K562 (cell line): ENCODE measurements at regions not wholly inside any gene's neighbourhood (a gene's known extent, or its start where the extent isn't known, plus 50 kb on each side); places are given as distances from the start of the nearest gene placed in this dataset.

ENCODE experiments used
- ARNT ChIP-seq, 2 experiments: fragments of 450-650 bp; IDR thresholded peaks; 2 replicates each; pipeline ENCODE4 v1.6.1; 2016; ENCODE audit warnings: mild to moderate bottlenecking in 1 of 2
- FOXK2 ChIP-seq, 2 experiments: fragments of 450-650 bp; IDR thresholded peaks in 1 of 2; conservative IDR thresholded peaks in 1 of 2; 2 replicates each; pipeline ENCODE4 v1.6.1; 2016; ENCODE audit warnings: low read depth in 2 of 2, mild to moderate bottlenecking in 1 of 2
- ZNF133 ChIP-seq: fragments of 250-450 bp; sonication (Bioruptor Pico); IDR thresholded peaks from 2 replicates; pipeline ENCODE4 v1.4.0; 2020; ENCODE audit warnings: mild to moderate bottlenecking
- ZNF197 ChIP-seq: fragments of 200-800 bp; sonication (Bioruptor generic); IDR thresholded peaks from 2 replicates; pipeline ENCODE4 v1.6.1; 2016; ENCODE audit warnings: low read depth, missing genetic modification characterization, missing compliant biosample characterization
- ZNF282 ChIP-seq: sonication (generic); formaldehyde crosslinking; IDR thresholded peaks from 2 replicates; pipeline ENCODE4 v1.8.1; 2023; ENCODE audit warnings: missing genetic modification reagents
- TF ChIP-seq, protein P1 (sequence below): fragments of 200-400 bp; formaldehyde crosslinking; IDR thresholded peaks from 2 replicates; pipeline ENCODE4 v1.6.1; 2017; ENCODE audit warnings: mild to moderate bottlenecking, low read depth, low read length, moderate library complexity
- TF ChIP-seq, protein P2 (sequence below), 2 experiments: fragments of 450-650 bp; formaldehyde crosslinking in 1 of 2; IDR thresholded peaks; 2 replicates each; pipeline versions ENCODE4 v1.4.0 to v1.6.1; 2014 to 2020; ENCODE audit warnings: mild to moderate bottlenecking in 2 of 2, borderline replicate concordance in 1 of 2, low read depth in 1 of 2

DNA sequence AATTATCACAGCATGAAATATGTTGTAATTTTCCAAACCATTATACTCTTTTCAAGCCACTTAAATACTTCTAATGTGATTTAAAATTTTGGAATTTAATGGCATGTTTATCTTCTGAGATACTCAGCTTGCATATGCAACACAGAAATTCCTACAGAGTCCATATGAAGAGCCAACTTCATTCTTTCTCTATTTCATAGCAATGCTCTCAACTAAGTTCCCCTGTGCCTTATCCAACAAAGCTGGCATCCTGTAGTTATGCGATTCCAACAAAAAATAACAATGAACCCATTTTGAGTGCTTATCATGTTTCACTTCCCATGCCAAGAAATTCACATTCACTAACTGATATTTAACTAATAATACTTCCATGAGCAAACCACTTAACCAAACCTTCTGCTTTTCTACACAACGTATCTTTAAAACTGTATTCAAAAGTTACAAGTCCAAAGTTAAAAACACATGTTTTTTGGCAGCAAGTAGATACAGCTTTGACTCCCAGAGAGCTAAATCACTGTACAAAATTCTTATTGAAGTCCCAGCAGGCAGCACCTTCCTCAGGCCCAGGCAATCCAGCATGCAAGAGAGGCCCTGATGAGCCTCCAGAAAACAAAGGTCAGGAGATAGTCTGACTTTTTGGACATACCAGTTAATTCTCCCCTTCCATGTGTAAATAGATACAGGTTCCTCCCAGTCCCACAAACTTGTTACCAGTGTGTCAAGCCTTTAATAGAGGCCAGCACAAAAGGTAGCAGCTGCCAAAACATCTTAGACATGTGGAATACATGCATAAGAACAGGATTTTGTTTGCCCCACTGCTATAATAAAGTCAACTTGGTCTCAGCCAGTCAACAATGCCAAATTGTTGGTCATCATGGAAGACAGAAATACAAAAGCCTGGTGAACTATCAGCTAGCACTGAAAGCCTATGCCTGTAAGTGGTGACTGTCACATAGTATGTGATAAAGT is 113.1 kb upstream of the WDR75 start (continued):
- TF ChIP-seq, protein P1, sequence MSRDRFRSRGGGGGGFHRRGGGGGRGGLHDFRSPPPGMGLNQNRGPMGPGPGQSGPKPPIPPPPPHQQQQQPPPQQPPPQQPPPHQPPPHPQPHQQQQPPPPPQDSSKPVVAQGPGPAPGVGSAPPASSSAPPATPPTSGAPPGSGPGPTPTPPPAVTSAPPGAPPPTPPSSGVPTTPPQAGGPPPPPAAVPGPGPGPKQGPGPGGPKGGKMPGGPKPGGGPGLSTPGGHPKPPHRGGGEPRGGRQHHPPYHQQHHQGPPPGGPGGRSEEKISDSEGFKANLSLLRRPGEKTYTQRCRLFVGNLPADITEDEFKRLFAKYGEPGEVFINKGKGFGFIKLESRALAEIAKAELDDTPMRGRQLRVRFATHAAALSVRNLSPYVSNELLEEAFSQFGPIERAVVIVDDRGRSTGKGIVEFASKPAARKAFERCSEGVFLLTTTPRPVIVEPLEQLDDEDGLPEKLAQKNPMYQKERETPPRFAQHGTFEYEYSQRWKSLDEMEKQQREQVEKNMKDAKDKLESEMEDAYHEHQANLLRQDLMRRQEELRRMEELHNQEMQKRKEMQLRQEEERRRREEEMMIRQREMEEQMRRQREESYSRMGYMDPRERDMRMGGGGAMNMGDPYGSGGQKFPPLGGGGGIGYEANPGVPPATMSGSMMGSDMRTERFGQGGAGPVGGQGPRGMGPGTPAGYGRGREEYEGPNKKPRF: no peak
- TF ChIP-seq ZNF197 (CRISPR knock-in tag): no peak
- no peak for TF ChIP-seq ZNF133 (CRISPR knock-in tag)
- TF ChIP-seq, protein P2, sequence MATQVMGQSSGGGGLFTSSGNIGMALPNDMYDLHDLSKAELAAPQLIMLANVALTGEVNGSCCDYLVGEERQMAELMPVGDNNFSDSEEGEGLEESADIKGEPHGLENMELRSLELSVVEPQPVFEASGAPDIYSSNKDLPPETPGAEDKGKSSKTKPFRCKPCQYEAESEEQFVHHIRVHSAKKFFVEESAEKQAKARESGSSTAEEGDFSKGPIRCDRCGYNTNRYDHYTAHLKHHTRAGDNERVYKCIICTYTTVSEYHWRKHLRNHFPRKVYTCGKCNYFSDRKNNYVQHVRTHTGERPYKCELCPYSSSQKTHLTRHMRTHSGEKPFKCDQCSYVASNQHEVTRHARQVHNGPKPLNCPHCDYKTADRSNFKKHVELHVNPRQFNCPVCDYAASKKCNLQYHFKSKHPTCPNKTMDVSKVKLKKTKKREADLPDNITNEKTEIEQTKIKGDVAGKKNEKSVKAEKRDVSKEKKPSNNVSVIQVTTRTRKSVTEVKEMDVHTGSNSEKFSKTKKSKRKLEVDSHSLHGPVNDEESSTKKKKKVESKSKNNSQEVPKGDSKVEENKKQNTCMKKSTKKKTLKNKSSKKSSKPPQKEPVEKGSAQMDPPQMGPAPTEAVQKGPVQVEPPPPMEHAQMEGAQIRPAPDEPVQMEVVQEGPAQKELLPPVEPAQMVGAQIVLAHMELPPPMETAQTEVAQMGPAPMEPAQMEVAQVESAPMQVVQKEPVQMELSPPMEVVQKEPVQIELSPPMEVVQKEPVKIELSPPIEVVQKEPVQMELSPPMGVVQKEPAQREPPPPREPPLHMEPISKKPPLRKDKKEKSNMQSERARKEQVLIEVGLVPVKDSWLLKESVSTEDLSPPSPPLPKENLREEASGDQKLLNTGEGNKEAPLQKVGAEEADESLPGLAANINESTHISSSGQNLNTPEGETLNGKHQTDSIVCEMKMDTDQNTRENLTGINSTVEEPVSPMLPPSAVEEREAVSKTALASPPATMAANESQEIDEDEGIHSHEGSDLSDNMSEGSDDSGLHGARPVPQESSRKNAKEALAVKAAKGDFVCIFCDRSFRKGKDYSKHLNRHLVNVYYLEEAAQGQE (IDR thresholded peaks at IDR 0.05; ENCODE audit: borderline replicate concordance): no peak
- TF ChIP-seq, protein P2 (CRISPR knock-in tag; IDR thresholded peaks at IDR 0.05; ENCODE audit: low read depth): no peak
- no peak for TF ChIP-seq FOXK2 (conservative IDR thresholded peaks at IDR 0.05 in 1 of 2, IDR thresholded peaks at IDR 0.05 in 1 of 2; ENCODE audit: low read depth in 2 of 2)
- no peak for TF ChIP-seq ARNT (IDR thresholded peaks at IDR 0.05)
- no peak for TF ChIP-seq ZNF282
